ENCODE measurements at regions not wholly inside any gene's neighbourhood (a gene's known extent, or its start where the extent isn't known, plus 50 kb on each side); places are given as distances from the start of the nearest gene placed in this dataset.
A peak's percentile ranks its signal among the peaks of the same experiment; 100 is the strongest.
"Not testable (repeated sequence)": the region's sequence is repeated elsewhere in the genome, so short reads cannot be mapped to it uniquely, and the experiment has no call there.

- DNase-seq; intact Hi-C loops (cut with DNase I); H3K36me3 ChIP-seq; H3K4me3 ChIP-seq; H3K4me1 ChIP-seq; H3K27ac ChIP-seq; ATAC-seq; H3K27me3 ChIP-seq (ENCODE audit: low read depth): not testable (repeated sequence)
- H3K9me3 ChIP-seq, result peaks cover 16% of the 10 kb centered on the region
These were observed 2980.4 kb downstream of the TUBA3C start for GRCh38 chr13:16201202-16201601.

DNA sequence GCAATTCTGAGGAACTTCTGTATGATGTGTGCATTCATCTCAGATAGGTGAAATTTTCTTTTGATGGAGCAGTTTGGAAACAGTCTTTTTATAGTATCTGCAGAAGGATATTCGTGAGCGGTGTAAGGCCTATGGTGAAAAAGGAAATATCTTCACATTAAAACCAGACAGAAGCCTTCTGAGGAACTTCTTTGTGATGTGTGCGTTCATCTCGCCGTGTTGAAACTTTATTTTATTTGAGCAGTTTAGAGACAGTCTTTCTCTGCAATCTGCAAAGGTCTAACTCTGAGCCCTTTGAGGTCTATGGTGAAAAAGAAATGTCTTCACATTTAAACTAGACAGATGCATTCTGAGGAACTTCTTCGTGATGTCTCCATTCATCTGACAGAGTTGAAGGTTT is 3021.0 kb downstream of the TUBA3C start:
- H3K4me1 ChIP-seq; H3K4me3 ChIP-seq; DNase-seq; H3K27me3 ChIP-seq (ENCODE audit: low read depth); H3K36me3 ChIP-seq; H3K27ac ChIP-seq; ATAC-seq; intact Hi-C loops (cut with DNase I): not testable (repeated sequence)
- H3K9me3 ChIP-seq, result peaks cover 35% of the 10 kb centered on the region

DNA sequence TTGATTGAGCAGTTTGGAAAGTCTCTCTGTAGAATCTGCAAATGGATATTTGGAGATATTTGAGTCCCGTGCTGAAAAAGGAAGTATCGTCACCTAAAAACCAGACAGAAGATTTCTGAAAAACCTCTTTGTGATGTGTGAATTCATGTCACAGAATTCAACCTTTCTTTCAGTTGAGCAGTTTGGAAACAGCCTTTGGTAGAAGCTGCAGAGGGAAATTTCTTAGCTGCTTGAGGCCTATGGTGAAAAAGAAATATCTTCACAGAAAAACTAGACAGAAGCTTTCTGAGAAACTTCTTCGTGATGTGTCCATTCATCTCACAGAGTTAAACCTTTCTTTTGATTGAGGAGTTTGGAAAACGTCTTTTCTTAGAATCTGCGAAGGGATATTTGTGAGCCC is 3022.7 kb downstream of the TUBA3C start:
- H3K4me1 ChIP-seq, ATAC-seq: not testable (repeated sequence)

GRCh38 chr13:16158016-16158415 is 3023.6 kb downstream of the TUBA3C start:
- DNase-seq, result peak; percentile 46

More for the DNA sequence above, 3022.7 kb downstream of the TUBA3C start:
- H3K27ac ChIP-seq; H3K27me3 ChIP-seq (ENCODE audit: low read depth); H3K4me3 ChIP-seq; H3K36me3 ChIP-seq; intact Hi-C loops (cut with DNase I); DNase-seq: not testable (repeated sequence)
- peaks cover 35% of the 10 kb centered on the region for H3K9me3 ChIP-seq

DNA sequence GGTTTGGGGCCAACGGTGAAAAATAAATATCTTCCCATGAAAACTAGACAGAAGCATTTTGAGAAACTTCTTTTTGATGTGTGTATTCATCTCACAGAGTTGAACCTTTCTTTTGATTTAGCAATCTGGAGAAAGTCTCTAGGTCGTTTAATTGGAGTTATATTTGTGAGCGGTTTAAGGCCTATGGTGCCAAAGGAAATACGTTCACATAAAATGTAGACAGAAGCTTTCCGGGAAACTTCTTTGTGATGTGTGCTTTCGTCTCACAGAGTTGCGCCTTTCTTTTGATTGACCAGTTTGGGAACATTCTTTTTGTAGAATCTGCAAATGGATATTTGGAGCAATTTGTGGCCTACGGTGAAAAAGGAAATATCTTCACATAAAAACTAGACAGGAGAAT is 3028.8 kb downstream of the TUBA3C start:
- intact Hi-C loops (cut with DNase I), result not testable (repeated sequence)

More at GRCh38 chr13:16158016-16158415, 3023.6 kb downstream of the TUBA3C start:
- ATAC-seq; H3K36me3 ChIP-seq; intact Hi-C loops (cut with DNase I); H3K4me1 ChIP-seq; H3K27ac ChIP-seq; H3K27me3 ChIP-seq (ENCODE audit: low read depth); H3K4me3 ChIP-seq: not testable (repeated sequence)
- peaks cover 36% of the 10 kb centered on the region for H3K9me3 ChIP-seq

DNA sequence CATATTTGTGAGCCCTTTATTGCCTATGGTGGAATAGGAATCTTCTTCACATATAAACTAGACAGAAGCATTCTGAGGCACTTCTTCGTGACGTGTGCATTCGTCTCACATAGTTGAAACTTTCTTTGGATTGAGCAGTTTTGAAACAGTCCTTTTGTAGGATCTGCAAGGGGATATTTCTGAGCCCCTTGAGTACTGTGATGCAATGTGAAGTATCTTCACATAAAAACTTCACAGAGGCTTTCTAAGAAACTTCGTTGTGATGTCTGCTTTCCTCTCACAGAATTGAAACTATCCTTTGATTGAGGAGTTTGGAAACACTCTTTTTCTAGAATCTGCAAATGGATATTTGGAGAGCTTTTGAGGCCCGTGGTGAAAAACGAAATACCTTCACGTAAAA is 3030.3 kb downstream of the TUBA3C start:
- H3K36me3 ChIP-seq; H3K27me3 ChIP-seq (ENCODE audit: low read depth); H3K4me3 ChIP-seq; ATAC-seq; DNase-seq; intact Hi-C loops (cut with DNase I); H3K4me1 ChIP-seq; H3K27ac ChIP-seq: not testable (repeated sequence)
- peaks cover 25% of the 10 kb centered on the region for H3K9me3 ChIP-seq

More for the DNA sequence above, 3028.8 kb downstream of the TUBA3C start:
- peaks cover 29% of the 10 kb centered on the region for H3K9me3 ChIP-seq
- not testable (repeated sequence) for H3K27me3 ChIP-seq (ENCODE audit: low read depth); ATAC-seq; H3K27ac ChIP-seq; H3K4me3 ChIP-seq; DNase-seq; H3K4me1 ChIP-seq; H3K36me3 ChIP-seq

DNA sequence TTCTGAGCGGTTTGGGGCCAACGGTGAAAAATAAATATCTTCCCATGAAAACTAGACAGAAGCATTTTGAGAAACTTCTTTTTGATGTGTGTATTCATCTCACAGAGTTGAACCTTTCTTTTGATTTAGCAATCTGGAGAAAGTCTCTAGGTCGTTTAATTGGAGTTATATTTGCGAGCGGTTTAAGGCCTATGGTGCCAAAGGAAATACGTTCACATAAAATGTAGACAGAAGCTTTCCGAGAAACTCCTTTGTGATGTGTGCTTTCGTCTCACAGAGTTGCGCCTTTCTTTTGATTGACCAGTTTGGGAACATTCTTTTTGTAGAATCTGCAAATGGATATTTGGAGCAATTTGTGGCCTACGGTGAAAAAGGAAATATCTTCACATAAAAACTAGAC is 3032.2 kb downstream of the TUBA3C start:
- H3K4me3 ChIP-seq, result not testable (repeated sequence)

GRCh38 chr13:16145652-16146051 is 3036.0 kb downstream of the TUBA3C start:
- H3K36me3 ChIP-seq; intact Hi-C loops (cut with DNase I); H3K4me3 ChIP-seq; H3K4me1 ChIP-seq; DNase-seq; ATAC-seq; H3K27ac ChIP-seq; H3K27me3 ChIP-seq (ENCODE audit: low read depth): not testable (repeated sequence)
- H3K9me3 ChIP-seq, result peaks cover 36% of the 10 kb centered on the region

More for the DNA sequence above, 3032.2 kb downstream of the TUBA3C start:
- H3K36me3 ChIP-seq; H3K27ac ChIP-seq; H3K27me3 ChIP-seq (ENCODE audit: low read depth); DNase-seq; intact Hi-C loops (cut with DNase I); H3K4me1 ChIP-seq; ATAC-seq: not testable (repeated sequence)
- peaks cover 39% of the 10 kb centered on the region for H3K9me3 ChIP-seq

DNA sequence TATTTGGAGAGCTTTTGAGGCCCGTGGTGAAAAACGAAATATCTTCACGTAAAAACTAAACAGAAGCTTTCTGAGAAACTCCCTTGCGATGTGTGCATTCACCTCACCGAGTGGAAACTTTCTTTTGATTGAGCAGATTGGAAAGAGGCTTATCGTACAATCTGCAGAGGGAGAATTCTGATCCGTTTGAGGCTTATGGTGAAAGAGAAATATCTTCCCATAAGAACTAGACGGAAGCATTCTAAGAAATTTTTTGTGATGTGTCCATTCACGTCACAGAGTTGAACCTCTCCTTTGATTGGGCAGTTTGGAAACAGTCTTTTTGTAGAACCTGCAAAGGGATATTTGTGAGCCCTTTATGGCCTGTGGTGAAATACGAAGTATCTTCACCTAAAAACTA is 3040.3 kb downstream of the TUBA3C start:
- H3K27ac ChIP-seq; H3K36me3 ChIP-seq; intact Hi-C loops (cut with DNase I); H3K4me3 ChIP-seq; ATAC-seq; H3K27me3 ChIP-seq (ENCODE audit: low read depth); DNase-seq; H3K4me1 ChIP-seq: not testable (repeated sequence)
- H3K9me3 ChIP-seq, result peaks cover 34% of the 10 kb centered on the region

- H3K9me3 ChIP-seq, result peaks cover 23% of the 10 kb centered on the region
- not testable (repeated sequence) for H3K36me3 ChIP-seq; H3K27me3 ChIP-seq (ENCODE audit: low read depth)
These were observed 3044.8 kb downstream of the TUBA3C start for GRCh38 chr13:16136846-16137245.

DNA sequence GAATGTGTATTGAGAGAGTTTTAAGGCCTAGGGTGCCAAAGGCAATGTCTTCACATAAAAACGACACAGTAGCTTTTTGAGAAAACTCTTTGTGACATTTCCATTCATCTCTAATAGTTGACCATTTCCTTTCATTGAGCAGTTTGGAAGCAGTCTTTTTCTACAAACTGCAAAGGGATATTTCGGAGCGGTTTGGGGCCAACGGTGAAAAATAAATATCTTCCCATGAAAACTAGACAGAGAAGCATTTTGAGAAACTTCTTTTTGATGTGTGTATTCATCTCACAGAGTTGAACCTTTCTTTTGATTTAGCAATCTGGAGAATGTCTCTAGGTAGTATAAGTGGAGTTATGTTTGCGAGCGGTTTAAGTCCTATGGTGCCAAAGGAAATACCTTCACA is 3052.9 kb downstream of the TUBA3C start:
- ATAC-seq; H3K4me3 ChIP-seq; H3K4me1 ChIP-seq; H3K9me3 ChIP-seq; H3K27me3 ChIP-seq (ENCODE audit: low read depth); H3K27ac ChIP-seq; DNase-seq; H3K36me3 ChIP-seq; intact Hi-C loops (cut with DNase I): not testable (repeated sequence)

More at GRCh38 chr13:16136846-16137245, 3044.8 kb downstream of the TUBA3C start:
- H3K4me3 ChIP-seq; intact Hi-C loops (cut with DNase I); ATAC-seq; DNase-seq; H3K27ac ChIP-seq; H3K4me1 ChIP-seq: not testable (repeated sequence)

DNA sequence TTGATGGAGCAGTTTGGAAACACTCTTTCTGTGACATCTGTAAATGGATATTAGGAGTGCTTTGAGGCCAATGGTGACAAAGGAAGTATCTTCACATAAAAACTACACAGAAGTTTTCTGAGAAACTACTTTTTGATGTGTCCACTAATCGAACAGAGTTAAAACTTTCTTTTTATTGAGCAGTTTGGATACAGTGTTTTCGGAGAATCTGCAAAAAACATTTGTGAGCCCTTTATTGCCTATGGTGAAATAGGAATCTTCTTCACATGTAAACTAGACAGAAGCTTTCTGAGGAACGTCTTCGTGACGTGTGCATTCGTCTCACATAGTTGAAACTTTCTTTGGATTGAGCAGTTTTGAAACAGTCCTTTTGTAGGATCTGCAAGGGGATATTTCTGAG is 3068.2 kb downstream of the TUBA3C start:
- H3K36me3 ChIP-seq; H3K4me1 ChIP-seq; H3K27ac ChIP-seq; H3K9me3 ChIP-seq; ATAC-seq; H3K4me3 ChIP-seq; DNase-seq; H3K27me3 ChIP-seq (ENCODE audit: low read depth); intact Hi-C loops (cut with DNase I): not testable (repeated sequence)

Data from lower lobe of right lung (tissue), 2 donors.